ENCODE measurements at regions not wholly inside any gene's neighbourhood (a gene's known extent, or its start where the extent isn't known, plus 50 kb on each side); places are given as distances from the start of the nearest gene placed in this dataset.
A peak's percentile ranks its signal among the peaks of the same experiment; 100 is the strongest.

- 66% methylated on average over 9 of the region's 9 CpGs for WGBS
- peaks cover 0 to 6% (median 2%) of the 10 kb centered on the region in 4 donors for H3K27me3 ChIP-seq (ENCODE audit: control insufficient read depth in 4 of 4, insufficient read depth in 4 of 4, low read length in 3 of 4)
- H3K4me3 ChIP-seq (ENCODE audit: low read depth in 1 of 3, low read length in 3 of 3), result no peak overlapping the region
- no peak overlapping the region for H3K9ac ChIP-seq (ENCODE audit: low read depth in 1 of 2, low read length in 2 of 2)
- H3K36me3 ChIP-seq (ENCODE audit: control insufficient read depth in 4 of 4, insufficient read depth in 3 of 4, low read depth in 1 of 4, low read length in 3 of 4), result no peaks in the 10 kb centered on the region
- TF ChIP-seq JUND (IDR thresholded peaks at IDR 0.05) (no peak), CTCF (IDR thresholded peaks at IDR 0.05; ENCODE audit: low read depth, low read length, missing input control) (no peak), NR2F2 (IDR thresholded peaks at IDR 0.05) (no peak), RAD21 (IDR thresholded peaks at IDR 0.05) (no peak), RXRA (IDR thresholded peaks at IDR 0.05) (no peak), HNF4G (IDR thresholded peaks at IDR 0.05) (no peak), TAF1 (conservative IDR thresholded peaks at IDR 0.05) (no peak), FOXA2 (IDR thresholded peaks at IDR 0.05) (no peak), EGR1 (IDR thresholded peaks at IDR 0.05; ENCODE audit: low read depth in 2 of 2) (no peak), ZBTB33 (IDR thresholded peaks at IDR 0.05) (no peak), YY1 (IDR thresholded peaks at IDR 0.05) (no peak), MAX (IDR thresholded peaks at IDR 0.05) (no peak)
- TF ChIP-seq, protein P1, sequence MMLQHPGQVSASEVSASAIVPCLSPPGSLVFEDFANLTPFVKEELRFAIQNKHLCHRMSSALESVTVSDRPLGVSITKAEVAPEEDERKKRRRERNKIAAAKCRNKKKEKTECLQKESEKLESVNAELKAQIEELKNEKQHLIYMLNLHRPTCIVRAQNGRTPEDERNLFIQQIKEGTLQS (IDR thresholded peaks at IDR 0.05), result no peak
- no peak overlapping the region for H3K27ac ChIP-seq (ENCODE audit: low read depth in 1 of 2, low read length in 2 of 2)
- no peaks in the 10 kb centered on the region for H3K9me3 ChIP-seq (ENCODE audit: control insufficient read depth in 4 of 4, low read length in 3 of 4)
- H3K4me1 ChIP-seq (ENCODE audit: control insufficient read depth in 4 of 4, insufficient read depth in 4 of 4, low read length in 3 of 4), result no peaks in the 10 kb centered on the region
- no peak for DNase-seq (ENCODE audit: low spot score)
Observed at GRCh38 chr17:72399023-72399607, 278.3 kb downstream of the SOX9 start.

GRCh38 chr17:72399608-72400487 lies 279.0 kb downstream of the SOX9 start:
- Histone ChIP-seq H3K9ac (ENCODE audit: low read depth in 1 of 2, low read length in 2 of 2) (no peak overlapping the region), H3K9me3 (ENCODE audit: control insufficient read depth in 4 of 4, low read length in 3 of 4) (no peaks in the 10 kb centered on the region), H3K4me3 (ENCODE audit: low read depth in 1 of 3, low read length in 3 of 3) (no peak overlapping the region), H3K27me3 (ENCODE audit: control insufficient read depth in 4 of 4, insufficient read depth in 4 of 4, low read length in 3 of 4) (peaks cover 0 to 6% (median 2%) of the 10 kb centered on the region in 4 donors), H3K4me1 (ENCODE audit: control insufficient read depth in 4 of 4, insufficient read depth in 4 of 4, low read length in 3 of 4) (no peaks in the 10 kb centered on the region), H3K27ac (ENCODE audit: low read depth in 1 of 2, low read length in 2 of 2) (no peak overlapping the region), H3K36me3 (ENCODE audit: control insufficient read depth in 4 of 4, insufficient read depth in 3 of 4, low read depth in 1 of 4, low read length in 3 of 4) (no peaks in the 10 kb centered on the region)
- WGBS, result 42% methylated on average over 15 of the region's 15 CpGs
- peak in 1 of 2 donors; percentile 18 for TF ChIP-seq JUND (IDR thresholded peaks at IDR 0.05)
- TF ChIP-seq HNF4A (conservative IDR thresholded peaks at IDR 0.05), result peak in 1 of 2 donors; percentile 59
- no peak for TF ChIP-seq SP1 (IDR thresholded peaks at IDR 0.05)
- TF ChIP-seq, protein P1 (IDR thresholded peaks at IDR 0.05), result peak; percentile 30
- no peak for DNase-seq (ENCODE audit: low spot score)

All from liver (tissue), 8 donors.